HG03039 (cell line): ENCODE measurements at regions not wholly inside any gene's neighbourhood (a gene's known extent, or its start where the extent isn't known, plus 50 kb on each side); places are given as distances from the start of the nearest gene placed in this dataset.
"Not testable (repeated sequence)": the region's sequence is repeated elsewhere in the genome, so short reads cannot be mapped to it uniquely, and the experiment has no call there.

Experiments used
- ATAC-seq: cut with Tn5 transposase; IDR thresholded peaks from one replicate; pipeline ENCODE4 v1.9.1; 2021; ENCODE audit warnings: mild to moderate bottlenecking, moderate library complexity; ENCODE audit not compliant: unreplicated experiment

DNA sequence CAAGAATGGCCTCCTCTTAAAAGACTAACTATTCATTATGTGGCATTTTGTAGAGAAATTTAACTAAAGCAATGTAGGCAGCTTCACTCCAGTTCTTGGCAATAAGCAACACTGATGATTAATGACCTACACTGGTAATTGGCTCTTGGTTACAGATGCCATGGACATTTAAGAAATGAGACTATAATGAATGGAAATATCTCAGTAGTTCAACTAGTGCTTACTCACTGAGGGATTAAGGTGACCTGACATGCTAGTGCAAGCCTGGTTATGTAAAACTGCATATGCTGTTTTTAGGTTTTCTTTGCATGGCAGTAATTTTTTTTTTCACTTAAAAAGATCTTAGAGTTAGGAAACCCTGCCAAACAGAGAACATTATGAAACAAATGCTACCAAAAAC, 152.7 kb upstream of the AADAT start:
- ATAC-seq, result no peak

GRCh38 chr4:170234800-170235199, 145.0 kb upstream of the AADAT start:
- ATAC-seq, result no peak

DNA sequence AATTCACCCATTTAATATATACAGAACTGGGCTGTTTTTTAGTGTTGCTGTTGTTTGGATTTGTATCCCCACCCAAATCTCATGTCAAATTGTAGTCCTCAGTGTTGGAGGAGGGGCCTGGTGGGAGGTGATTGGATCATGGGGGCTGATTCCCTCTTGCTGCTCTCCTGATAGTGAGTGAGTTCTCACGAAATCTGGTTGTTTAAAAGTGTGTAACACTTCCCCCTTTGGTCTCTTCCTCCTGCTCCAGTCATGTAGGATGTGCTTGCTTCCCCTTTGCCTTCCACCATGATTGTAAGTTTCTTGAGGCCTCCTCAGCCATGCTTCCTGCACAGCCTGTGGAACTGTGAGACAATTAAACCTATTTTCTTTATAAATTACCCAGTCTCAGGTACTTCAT, 141.6 kb upstream of the AADAT start:
- no peak for ATAC-seq

DNA sequence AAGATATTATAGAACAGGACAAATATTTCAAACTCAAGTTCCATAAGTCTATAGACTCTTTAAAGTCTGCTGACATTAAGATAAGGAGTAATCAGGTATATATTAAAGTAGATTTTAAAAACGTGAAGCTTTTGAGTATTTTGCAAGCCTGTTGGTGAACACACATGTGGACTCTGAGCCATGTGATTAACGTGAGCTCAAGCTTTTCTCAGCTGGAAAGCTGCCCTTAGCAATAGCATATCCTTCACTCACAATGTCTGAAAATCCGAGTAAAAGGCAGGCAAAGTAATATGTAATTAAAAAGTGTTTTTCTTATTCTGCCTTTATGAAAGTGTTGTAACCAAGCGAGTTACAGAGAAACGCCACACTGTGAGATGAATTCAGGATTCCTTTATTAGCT, 140.5 kb upstream of the AADAT start:
- no peak for ATAC-seq

DNA sequence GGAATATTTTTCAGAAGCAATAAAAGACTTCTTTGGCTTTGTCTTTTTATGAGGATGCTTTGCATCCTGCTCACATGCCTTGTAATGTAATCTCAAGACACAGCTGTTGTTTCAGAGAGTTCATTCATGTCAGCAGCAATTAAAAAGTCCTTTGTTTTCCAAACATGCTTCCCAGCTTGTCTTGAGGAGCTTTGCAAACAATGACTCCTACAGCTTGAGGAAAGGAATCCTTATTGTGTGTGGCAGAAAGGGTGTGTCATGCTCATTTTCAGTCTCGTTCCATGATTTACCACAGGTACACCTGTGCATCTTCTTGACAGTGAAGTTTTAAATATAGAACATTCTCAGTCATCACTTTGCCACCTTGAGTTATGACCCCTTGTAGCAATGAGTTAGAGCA, 139.2 kb upstream of the AADAT start:
- no peak for ATAC-seq

- ATAC-seq, result no peak
Observed at GRCh38 chr4:170227928-170228327, 138.2 kb upstream of the AADAT start.

GRCh38 chr4:170226288-170226687, 136.5 kb upstream of the AADAT start:
- no peak for ATAC-seq

GRCh38 chr4:170214731-170215130, 125.0 kb upstream of the AADAT start:
- ATAC-seq, result no peak

- no peak for ATAC-seq
Observed at GRCh38 chr4:170214101-170214500, 124.3 kb upstream of the AADAT start.

- ATAC-seq, result no peak
Observed at GRCh38 chr4:170202721-170203120, 113.0 kb upstream of the AADAT start.

GRCh38 chr4:170198747-170199146, 109.0 kb upstream of the AADAT start:
- no peak for ATAC-seq

GRCh38 chr4:170194794-170195193, 105.0 kb upstream of the AADAT start:
- not testable (repeated sequence) for ATAC-seq

GRCh38 chr4:170193496-170193895, 103.7 kb upstream of the AADAT start:
- no peak for ATAC-seq

DNA sequence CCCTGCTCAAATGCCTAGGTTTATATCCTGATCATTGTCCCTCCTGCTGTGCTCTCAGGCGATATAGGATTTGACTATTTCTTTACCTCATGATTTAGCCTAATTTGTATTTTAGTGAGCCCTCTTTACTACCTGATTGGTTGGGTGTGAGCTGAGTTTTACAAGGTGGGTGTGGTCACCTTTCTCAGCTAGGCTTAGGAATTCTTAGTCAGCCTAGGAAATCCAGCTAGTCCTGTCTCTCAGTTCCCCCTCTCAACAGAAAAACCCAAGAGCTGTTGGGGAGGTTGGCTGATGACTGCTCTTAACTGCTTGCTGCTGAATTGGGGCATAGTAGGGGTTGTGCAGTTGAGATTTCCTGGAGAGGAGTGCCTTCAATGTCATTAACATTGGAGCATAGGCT, 100.5 kb upstream of the AADAT start:
- no peak for ATAC-seq

- no peak for ATAC-seq
Observed at GRCh38 chr4:170170861-170171260, 81.1 kb upstream of the AADAT start.

- no peak for ATAC-seq
Observed at GRCh38 chr4:170169699-170170098, 79.9 kb upstream of the AADAT start.

- no peak for ATAC-seq
Observed at GRCh38 chr4:170167678-170168077, 77.9 kb upstream of the AADAT start.

DNA sequence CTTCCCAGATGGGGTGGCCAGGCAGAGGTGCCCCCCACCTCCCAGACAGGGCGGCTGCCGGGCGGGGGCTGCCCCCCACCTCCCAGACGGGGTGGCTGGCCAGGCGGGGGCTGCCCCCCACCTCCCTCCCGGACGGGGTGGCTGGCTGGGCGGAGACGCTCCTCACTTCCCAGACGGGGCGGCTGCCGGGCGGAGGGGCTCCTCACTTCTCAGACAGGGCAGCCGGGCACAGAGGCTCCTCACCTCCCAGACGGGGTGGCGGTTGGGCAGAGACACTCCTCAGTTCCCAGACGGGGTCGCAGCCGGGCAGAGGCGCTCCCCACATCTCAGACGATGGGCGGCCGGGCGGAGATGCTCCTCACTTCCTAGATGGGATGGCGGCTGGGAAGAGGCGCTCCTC, 76.4 kb upstream of the AADAT start:
- ATAC-seq, result not testable (repeated sequence)

DNA sequence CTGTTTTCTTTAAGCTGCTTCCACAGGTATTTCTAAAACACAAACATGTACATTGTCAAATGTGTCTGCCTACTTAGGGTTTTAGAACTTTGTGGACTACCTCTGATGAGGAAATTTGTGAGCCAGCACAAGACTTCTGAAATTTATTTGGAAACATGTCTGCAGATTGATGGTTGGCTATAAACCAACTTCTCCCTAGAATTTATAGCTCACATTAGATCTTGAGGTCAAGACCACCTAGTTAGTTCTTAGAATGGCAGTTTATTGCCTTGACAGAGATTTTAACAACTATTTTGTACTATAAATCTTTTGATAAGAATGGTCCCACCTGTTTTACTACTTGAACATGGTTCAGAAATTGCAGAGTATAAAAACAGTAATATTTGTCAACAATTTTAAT, 72.7 kb upstream of the AADAT start:
- no peak for ATAC-seq

DNA sequence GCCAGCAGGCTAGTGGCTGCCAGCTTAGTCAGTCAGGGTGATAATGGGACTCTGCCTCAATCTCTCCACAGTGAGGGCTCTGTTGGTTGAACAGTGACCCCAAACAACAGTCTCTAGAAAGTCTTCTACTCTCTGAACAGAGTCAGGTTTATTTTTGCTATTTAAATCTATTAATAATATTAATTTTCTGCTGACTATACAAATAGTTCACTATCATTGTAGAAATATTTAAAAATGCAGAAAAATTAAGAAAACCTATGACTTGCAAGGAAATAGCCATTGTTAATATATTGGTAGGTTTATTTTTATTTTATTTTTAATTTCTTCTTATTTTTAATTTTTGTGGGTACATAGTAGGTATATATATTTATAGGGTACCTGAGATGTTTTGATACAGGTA, 67.9 kb upstream of the AADAT start:
- ATAC-seq, result no peak

GRCh38 chr4:170145120-170145519, 55.4 kb upstream of the AADAT start:
- no peak for ATAC-seq

DNA sequence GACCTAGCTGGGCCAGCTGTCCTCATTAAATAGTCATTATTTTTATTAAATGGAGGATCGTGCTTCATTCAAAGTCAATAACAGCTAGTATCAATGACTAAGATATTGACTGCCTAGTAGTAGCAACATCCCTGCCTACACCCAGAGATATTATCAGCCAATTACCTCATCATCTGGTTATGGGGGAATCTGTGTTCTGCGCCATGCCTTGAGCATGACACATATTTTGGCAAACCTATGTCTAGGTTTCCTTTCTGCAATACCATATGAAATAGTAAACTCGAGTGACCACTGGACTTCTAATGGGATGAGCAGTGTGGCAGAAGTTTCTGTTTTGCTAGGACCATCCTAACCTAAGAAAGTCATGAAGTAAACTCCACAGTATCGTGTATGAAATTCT, 50.0 kb upstream of the AADAT start:
- no peak for ATAC-seq
